ENCODE measurements at regions not wholly inside any gene's neighbourhood (a gene's known extent, or its start where the extent isn't known, plus 50 kb on each side); places are given as distances from the start of the nearest gene placed in this dataset.

DNA sequence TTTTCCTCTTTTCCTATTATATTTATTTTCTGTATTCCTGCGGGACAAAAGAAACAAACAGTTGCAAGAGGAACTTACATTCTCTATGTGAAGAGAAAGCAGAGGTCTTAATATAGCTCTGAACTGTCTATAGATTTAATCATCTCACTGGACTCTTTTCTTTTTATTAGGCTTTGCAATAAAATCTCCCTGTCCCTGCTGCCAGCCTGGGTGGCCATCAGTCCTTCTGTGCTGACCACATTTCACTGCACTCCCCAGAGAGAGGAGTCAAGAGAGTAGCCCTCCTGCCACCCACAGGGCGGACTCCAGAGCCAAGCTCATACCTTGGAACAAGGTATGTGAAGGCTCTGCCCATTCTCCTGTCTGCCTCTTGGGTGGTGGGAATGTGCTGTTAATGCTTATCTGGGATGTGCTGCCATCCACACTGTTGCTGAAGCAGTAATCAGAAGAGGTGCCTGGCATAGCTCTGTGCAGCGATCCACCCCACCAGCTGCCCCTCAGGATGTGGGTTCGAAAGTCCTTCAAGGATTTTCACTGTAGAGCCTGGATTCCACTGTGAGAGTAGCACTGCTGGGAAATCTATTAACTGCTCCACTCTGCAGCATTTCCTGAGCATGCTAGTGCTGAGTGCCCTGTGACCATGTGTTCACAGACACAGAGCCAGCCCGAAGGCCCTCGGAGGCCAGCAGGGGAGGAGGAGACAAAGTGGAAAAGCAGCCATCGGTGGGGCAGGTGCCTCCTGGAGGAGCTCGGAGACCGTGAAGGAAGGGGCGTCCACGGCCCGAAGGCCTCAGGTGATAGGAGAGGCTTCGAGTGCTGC lies 334.6 kb downstream of the MED10 start:
- dilution Hi-C loops (cut with MboI; ENCODE audit: extremely low pct_ligation_motif_present, low sequenced_read_pairs) = no loop called here
- Histone ChIP-seq H3K9me1 (ENCODE audit: control insufficient read depth, extremely low read depth, insufficient read depth, low read length) (no peaks in the 10 kb centered on the region), H3K4me2 (ENCODE audit: control insufficient read depth, extremely low read depth, insufficient read depth, low read depth, low read length) (no peak overlapping the region), H3K4me1 (ENCODE audit: control insufficient read depth, extremely low read depth, insufficient read depth, low read length) (no peaks in the 10 kb centered on the region), H2AFZ (ENCODE audit: control insufficient read depth, low read length) (no peak overlapping the region), H3K27me3 (ENCODE audit: control insufficient read depth, extremely low read depth, insufficient read depth, low read length) (no peaks in the 10 kb centered on the region), H4K20me1 (ENCODE audit: control insufficient read depth, extremely low read depth, insufficient read depth, low read length) (no peaks in the 10 kb centered on the region), H3K9ac (ENCODE audit: control insufficient read depth, extremely low read depth, insufficient read depth, low read length) (no peak overlapping the region), H3K4me3 (ENCODE audit: control insufficient read depth in 2 of 3, extremely low read depth in 1 of 3, insufficient read depth in 2 of 3, low read depth in 1 of 3, low read length in 3 of 3) (no peak overlapping the region), H3K27ac (ENCODE audit: control insufficient read depth, insufficient read depth, low read length) (no peak overlapping the region), H3K36me3 (ENCODE audit: control insufficient read depth in 2 of 2, extremely low read depth in 1 of 2, insufficient read depth in 2 of 2, low read length in 2 of 2) (no peaks in the 10 kb centered on the region), H3K9me3 (ENCODE audit: control insufficient read depth, low read depth, low read length) (no peaks in the 10 kb centered on the region), H3K79me2 (ENCODE audit: control insufficient read depth, insufficient read depth, low read length) (no peaks in the 10 kb centered on the region)
- TF ChIP-seq, protein P1, sequence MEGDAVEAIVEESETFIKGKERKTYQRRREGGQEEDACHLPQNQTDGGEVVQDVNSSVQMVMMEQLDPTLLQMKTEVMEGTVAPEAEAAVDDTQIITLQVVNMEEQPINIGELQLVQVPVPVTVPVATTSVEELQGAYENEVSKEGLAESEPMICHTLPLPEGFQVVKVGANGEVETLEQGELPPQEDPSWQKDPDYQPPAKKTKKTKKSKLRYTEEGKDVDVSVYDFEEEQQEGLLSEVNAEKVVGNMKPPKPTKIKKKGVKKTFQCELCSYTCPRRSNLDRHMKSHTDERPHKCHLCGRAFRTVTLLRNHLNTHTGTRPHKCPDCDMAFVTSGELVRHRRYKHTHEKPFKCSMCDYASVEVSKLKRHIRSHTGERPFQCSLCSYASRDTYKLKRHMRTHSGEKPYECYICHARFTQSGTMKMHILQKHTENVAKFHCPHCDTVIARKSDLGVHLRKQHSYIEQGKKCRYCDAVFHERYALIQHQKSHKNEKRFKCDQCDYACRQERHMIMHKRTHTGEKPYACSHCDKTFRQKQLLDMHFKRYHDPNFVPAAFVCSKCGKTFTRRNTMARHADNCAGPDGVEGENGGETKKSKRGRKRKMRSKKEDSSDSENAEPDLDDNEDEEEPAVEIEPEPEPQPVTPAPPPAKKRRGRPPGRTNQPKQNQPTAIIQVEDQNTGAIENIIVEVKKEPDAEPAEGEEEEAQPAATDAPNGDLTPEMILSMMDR (optimal IDR thresholded peaks at IDR 0.05 in 1 of 3, IDR thresholded peaks at IDR 0.05 in 1 of 3, conservative IDR thresholded peaks at IDR 0.05 in 1 of 3; ENCODE audit: extremely low read depth in 1 of 3, insufficient read depth in 2 of 3, low read length in 3 of 3) = no peak
- no peak for TF ChIP-seq EZH2 (IDR thresholded peaks at IDR 0.05; ENCODE audit: low read length)
- DNase-seq (ENCODE audit: low read depth, low spot score) = no peak
- no peak for FAIRE-seq

DNA sequence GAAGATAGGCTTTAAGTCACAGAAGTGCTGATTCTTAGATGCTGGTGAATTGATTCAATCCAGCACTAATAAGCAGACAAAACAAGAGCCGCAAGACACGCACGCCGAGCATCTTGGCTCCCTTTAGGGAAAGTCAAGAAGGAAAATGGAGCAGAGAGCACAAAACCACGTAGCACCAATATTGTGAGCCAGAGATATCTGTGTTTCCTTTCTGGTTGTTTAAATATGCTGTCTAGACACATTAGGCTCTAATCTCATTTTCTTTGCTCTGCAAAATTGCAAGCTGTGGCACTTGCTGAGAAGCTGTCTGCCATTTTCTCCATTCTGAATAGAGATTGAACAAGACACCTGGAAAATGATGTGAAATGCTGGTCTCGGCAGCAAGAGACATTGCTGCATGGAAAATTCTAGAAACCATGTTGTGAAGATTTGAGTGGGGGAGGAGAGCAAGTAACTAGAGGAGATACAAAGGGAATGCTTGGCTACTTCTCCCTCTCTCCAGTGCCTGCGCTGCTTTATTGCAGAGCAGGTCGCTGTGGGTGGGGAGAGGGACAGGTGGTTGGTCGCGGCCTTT lies 336.3 kb downstream of the MED10 start:
- H4K20me1 ChIP-seq (ENCODE audit: control insufficient read depth, extremely low read depth, insufficient read depth, low read length) = no peaks in the 10 kb centered on the region
- DNase-seq (ENCODE audit: low read depth, low spot score) (no peak), FAIRE-seq (no peak)
- H2AFZ ChIP-seq (ENCODE audit: control insufficient read depth, low read length) = no peak overlapping the region
- H3K4me1 ChIP-seq (ENCODE audit: control insufficient read depth, extremely low read depth, insufficient read depth, low read length) = no peaks in the 10 kb centered on the region
- no peak overlapping the region for H3K27ac ChIP-seq (ENCODE audit: control insufficient read depth, insufficient read depth, low read length)
- H3K9me3 ChIP-seq (ENCODE audit: control insufficient read depth, low read depth, low read length) = no peaks in the 10 kb centered on the region
- H3K9ac ChIP-seq (ENCODE audit: control insufficient read depth, extremely low read depth, insufficient read depth, low read length) = no peak overlapping the region
- no peaks in the 10 kb centered on the region for H3K36me3 ChIP-seq (ENCODE audit: control insufficient read depth in 2 of 2, extremely low read depth in 1 of 2, insufficient read depth in 2 of 2, low read length in 2 of 2)
- H3K9me1 ChIP-seq (ENCODE audit: control insufficient read depth, extremely low read depth, insufficient read depth, low read length) = no peaks in the 10 kb centered on the region
- H3K79me2 ChIP-seq (ENCODE audit: control insufficient read depth, insufficient read depth, low read length) = no peaks in the 10 kb centered on the region
- dilution Hi-C loops (cut with MboI; ENCODE audit: extremely low pct_ligation_motif_present, low sequenced_read_pairs) = no loop called here
- H3K4me3 ChIP-seq (ENCODE audit: control insufficient read depth in 2 of 3, extremely low read depth in 1 of 3, insufficient read depth in 2 of 3, low read depth in 1 of 3, low read length in 3 of 3) = no peak overlapping the region
- no peak overlapping the region for H3K4me2 ChIP-seq (ENCODE audit: control insufficient read depth, extremely low read depth, insufficient read depth, low read depth, low read length)
- no peak for TF ChIP-seq EZH2 (IDR thresholded peaks at IDR 0.05; ENCODE audit: low read length)
- TF ChIP-seq, protein P1 (optimal IDR thresholded peaks at IDR 0.05 in 1 of 3, IDR thresholded peaks at IDR 0.05 in 1 of 3, conservative IDR thresholded peaks at IDR 0.05 in 1 of 3; ENCODE audit: extremely low read depth in 1 of 3, insufficient read depth in 2 of 3, low read length in 3 of 3) = no peak
- no peaks in the 10 kb centered on the region for H3K27me3 ChIP-seq (ENCODE audit: control insufficient read depth, extremely low read depth, insufficient read depth, low read length)

Data from keratinocyte (primary cell).